ENCODE measurements at regions not wholly inside any gene's neighbourhood (a gene's known extent, or its start where the extent isn't known, plus 50 kb on each side); places are given as distances from the start of the nearest gene placed in this dataset.

DNA sequence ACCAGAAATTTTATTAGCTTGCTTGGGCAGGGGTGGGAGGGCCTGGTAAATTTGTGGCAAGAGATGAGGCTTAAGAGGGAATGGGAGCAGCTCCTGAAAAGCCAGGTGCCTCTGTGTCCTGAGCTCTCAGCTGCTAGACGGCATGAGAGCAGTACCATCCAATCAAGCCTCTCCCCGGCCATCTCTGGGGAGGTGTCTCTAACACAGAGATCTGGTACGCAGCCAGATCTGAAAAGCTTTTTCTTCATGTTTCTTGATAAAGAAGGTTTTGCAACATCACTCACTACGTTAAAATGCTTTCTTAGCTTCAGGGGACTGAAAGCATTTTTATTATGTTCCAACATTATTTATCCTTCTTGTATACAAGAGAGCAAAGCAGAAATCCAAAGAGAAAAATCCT is 488.2 kb downstream of the RBFOX1 start:
- no peaks in the 10 kb centered on the region for H3K4me1 ChIP-seq (ENCODE audit: insufficient read depth)
- H3K27me3 ChIP-seq (ENCODE audit: insufficient read depth) = no peaks in the 10 kb centered on the region
- no peaks in the 10 kb centered on the region for H3F3A ChIP-seq (replicated peaks; ENCODE audit: low read depth)
- ATAC-seq = no peak
- no peak overlapping the region for H3K4me3 Mint-ChIP-seq
- no peak for DNase-seq (ENCODE audit: low spot score)
- peaks cover 4% of the 10 kb centered on the region; the same call in 1 of the 2 replicates for H3K36me3 ChIP-seq (ENCODE audit: insufficient read depth)
- no peak for TF ChIP-seq POLR2AphosphoS5 (IDR thresholded peaks at IDR 0.05; ENCODE audit: low read depth)
- TF ChIP-seq, protein P1, sequence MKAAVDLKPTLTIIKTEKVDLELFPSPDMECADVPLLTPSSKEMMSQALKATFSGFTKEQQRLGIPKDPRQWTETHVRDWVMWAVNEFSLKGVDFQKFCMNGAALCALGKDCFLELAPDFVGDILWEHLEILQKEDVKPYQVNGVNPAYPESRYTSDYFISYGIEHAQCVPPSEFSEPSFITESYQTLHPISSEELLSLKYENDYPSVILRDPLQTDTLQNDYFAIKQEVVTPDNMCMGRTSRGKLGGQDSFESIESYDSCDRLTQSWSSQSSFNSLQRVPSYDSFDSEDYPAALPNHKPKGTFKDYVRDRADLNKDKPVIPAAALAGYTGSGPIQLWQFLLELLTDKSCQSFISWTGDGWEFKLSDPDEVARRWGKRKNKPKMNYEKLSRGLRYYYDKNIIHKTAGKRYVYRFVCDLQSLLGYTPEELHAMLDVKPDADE (IDR thresholded peaks at IDR 0.05) = no peak
- no peak for TF ChIP-seq CREB1 (CRISPR knock-in tag; IDR thresholded peaks at IDR 0.05; ENCODE audit: low read depth)
- TF ChIP-seq EZH2phosphoT487 (IDR thresholded peaks at IDR 0.05; ENCODE audit: unreplicated experiment) = no peak
- TF ChIP-seq, protein P2, sequence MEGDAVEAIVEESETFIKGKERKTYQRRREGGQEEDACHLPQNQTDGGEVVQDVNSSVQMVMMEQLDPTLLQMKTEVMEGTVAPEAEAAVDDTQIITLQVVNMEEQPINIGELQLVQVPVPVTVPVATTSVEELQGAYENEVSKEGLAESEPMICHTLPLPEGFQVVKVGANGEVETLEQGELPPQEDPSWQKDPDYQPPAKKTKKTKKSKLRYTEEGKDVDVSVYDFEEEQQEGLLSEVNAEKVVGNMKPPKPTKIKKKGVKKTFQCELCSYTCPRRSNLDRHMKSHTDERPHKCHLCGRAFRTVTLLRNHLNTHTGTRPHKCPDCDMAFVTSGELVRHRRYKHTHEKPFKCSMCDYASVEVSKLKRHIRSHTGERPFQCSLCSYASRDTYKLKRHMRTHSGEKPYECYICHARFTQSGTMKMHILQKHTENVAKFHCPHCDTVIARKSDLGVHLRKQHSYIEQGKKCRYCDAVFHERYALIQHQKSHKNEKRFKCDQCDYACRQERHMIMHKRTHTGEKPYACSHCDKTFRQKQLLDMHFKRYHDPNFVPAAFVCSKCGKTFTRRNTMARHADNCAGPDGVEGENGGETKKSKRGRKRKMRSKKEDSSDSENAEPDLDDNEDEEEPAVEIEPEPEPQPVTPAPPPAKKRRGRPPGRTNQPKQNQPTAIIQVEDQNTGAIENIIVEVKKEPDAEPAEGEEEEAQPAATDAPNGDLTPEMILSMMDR (conservative IDR thresholded peaks at IDR 0.05; ENCODE audit: low read depth in 2 of 2) = no peak
- TF ChIP-seq JUNB (IDR thresholded peaks at IDR 0.05; ENCODE audit: unreplicated experiment) = no peak
- TF ChIP-seq REST (IDR thresholded peaks at IDR 0.05; ENCODE audit: unreplicated experiment) = no peak
- TF ChIP-seq EZH2 (IDR thresholded peaks at IDR 0.05; ENCODE audit: low read depth, unreplicated experiment) = no peak
- TF ChIP-seq NANOG (IDR thresholded peaks at IDR 0.05; ENCODE audit: borderline replicate concordance) = no peak
- no peak for TF ChIP-seq ZNF114 (CRISPR knock-in tag; IDR thresholded peaks at IDR 0.05)
- no peak for TF ChIP-seq ZNF331 (CRISPR knock-in tag; IDR thresholded peaks at IDR 0.05; ENCODE audit: low read depth)
- no peak for TF ChIP-seq STAT1 (IDR thresholded peaks at IDR 0.05; ENCODE audit: unreplicated experiment)
- TF ChIP-seq ZNF462 (CRISPR knock-in tag; IDR thresholded peaks at IDR 0.05) = no peak
- H3K27me3 Mint-ChIP-seq (ENCODE audit: insufficient read depth, low read depth, poor library complexity) = no peaks in the 10 kb centered on the region
- no peaks in the 10 kb centered on the region for H3K79me2 ChIP-seq (replicated peaks; ENCODE audit: insufficient read depth)
- no peaks in the 10 kb centered on the region for H3K9me2 ChIP-seq (ENCODE audit: insufficient read depth)
- H4K20me1 ChIP-seq (replicated peaks; ENCODE audit: insufficient read depth) = no peaks in the 10 kb centered on the region
- no peak overlapping the region for H3K4me2 ChIP-seq
- no peaks in the 10 kb centered on the region for H3K4me1 Mint-ChIP-seq
- H3K27ac ChIP-seq (ENCODE audit: low read depth) = no peak overlapping the region
- no peak overlapping the region for H3K4me3 ChIP-seq
- no peak overlapping the region for H2AFZ ChIP-seq
- no peak overlapping the region for H3K27ac Mint-ChIP-seq
- no peaks in the 10 kb centered on the region; the same call in 2 of the 3 replicates for H3K36me3 Mint-ChIP-seq (ENCODE audit: low read depth)
- no peaks in the 10 kb centered on the region for H3K9me3 Mint-ChIP-seq

Measured in GM23338 (cell line).